Smooth muscle cell of the brain vasculature (primary cell): ENCODE measurements at regions not wholly inside any gene's neighbourhood (a gene's known extent, or its start where the extent isn't known, plus 50 kb on each side); places are given as distances from the start of the nearest gene placed in this dataset.
A peak's percentile ranks its signal among the peaks of the same experiment; 100 is the strongest.

Experiments used
- DNase-seq: peaks from one replicate; pipeline ENCODE4 v3.0.0-alpha.2; 2012; ENCODE audit warnings: low read depth, low spot score

- no peak for DNase-seq
Measured at GRCh38 chr12:94717108-94717507, 66.8 kb upstream of the TMCC3 start.

- no peak for DNase-seq
Measured at GRCh38 chr12:94716339-94716738, 66.0 kb upstream of the TMCC3 start.

- DNase-seq: no peak
Measured at GRCh38 chr12:94714378-94715114, 64.2 kb upstream of the TMCC3 start.

GRCh38 chr12:94712815-94713515 is 62.6 kb upstream of the TMCC3 start:
- DNase-seq: no peak

GRCh38 chr12:94710933-94711332 is 60.6 kb upstream of the TMCC3 start:
- DNase-seq: no peak

GRCh38 chr12:94707892-94708291 is 57.5 kb upstream of the TMCC3 start:
- no peak for DNase-seq

- DNase-seq: no peak
Measured at GRCh38 chr12:94707036-94707435, 56.7 kb upstream of the TMCC3 start.

GRCh38 chr12:94706250-94706661 is 55.9 kb upstream of the TMCC3 start:
- DNase-seq: no peak

GRCh38 chr12:94705676-94706075 is 55.3 kb upstream of the TMCC3 start:
- DNase-seq: no peak

GRCh38 chr12:94704452-94705306 is 54.3 kb upstream of the TMCC3 start:
- DNase-seq: peak; percentile 80

GRCh38 chr12:94702696-94703095 is 52.3 kb upstream of the TMCC3 start:
- DNase-seq: no peak

GRCh38 chr12:94701711-94702110 is 51.4 kb upstream of the TMCC3 start:
- DNase-seq: no peak

GRCh38 chr12:94700662-94701061 is 50.3 kb upstream of the TMCC3 start:
- DNase-seq: no peak
